HG03460 (cell line): ENCODE measurements at regions not wholly inside any gene's neighbourhood (a gene's known extent, or its start where the extent isn't known, plus 50 kb on each side); places are given as distances from the start of the nearest gene placed in this dataset.

Experiments used
- ATAC-seq: cut with Tn5 transposase; IDR thresholded peaks from one replicate; pipeline ENCODE4 v1.9.1; 2021; ENCODE audit not compliant: unreplicated experiment

DNA sequence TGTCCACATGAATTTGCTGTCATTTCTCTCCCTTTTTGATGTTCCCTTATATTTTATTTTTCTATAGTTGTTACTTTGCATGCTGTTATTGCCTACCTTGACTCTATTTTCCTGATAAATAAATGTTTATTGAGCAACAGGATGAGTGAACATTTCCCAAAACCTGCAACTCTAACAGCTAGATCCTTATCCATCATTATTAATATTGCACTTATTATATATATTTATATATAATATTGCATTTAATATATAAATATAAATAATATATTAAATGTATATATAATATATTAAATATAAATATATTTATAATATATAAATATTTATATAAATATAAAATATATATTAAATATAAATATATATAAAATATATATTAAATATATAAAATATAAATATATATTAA, 436.1 kb upstream of the MMADHC start:
- ATAC-seq, result no peak

DNA sequence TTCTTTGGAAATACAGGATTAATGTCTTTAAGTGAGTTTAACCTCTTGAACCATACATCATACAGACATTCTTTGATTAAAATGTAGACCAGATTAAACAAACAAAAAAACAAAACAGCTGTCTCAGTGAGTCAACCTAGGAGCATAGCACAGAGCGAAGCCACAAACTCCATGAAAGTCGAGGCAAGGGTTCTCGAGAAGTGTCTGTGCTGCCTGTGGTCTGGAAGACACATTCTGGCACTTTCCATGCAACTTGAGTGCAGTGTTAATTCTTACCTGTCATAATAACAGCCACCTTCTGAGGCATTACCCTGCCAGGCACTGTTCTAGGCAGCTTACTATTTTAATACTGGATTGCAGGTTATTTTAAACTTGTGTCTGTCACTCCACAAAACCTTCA, 435.5 kb upstream of the MMADHC start:
- ATAC-seq, result no peak

DNA sequence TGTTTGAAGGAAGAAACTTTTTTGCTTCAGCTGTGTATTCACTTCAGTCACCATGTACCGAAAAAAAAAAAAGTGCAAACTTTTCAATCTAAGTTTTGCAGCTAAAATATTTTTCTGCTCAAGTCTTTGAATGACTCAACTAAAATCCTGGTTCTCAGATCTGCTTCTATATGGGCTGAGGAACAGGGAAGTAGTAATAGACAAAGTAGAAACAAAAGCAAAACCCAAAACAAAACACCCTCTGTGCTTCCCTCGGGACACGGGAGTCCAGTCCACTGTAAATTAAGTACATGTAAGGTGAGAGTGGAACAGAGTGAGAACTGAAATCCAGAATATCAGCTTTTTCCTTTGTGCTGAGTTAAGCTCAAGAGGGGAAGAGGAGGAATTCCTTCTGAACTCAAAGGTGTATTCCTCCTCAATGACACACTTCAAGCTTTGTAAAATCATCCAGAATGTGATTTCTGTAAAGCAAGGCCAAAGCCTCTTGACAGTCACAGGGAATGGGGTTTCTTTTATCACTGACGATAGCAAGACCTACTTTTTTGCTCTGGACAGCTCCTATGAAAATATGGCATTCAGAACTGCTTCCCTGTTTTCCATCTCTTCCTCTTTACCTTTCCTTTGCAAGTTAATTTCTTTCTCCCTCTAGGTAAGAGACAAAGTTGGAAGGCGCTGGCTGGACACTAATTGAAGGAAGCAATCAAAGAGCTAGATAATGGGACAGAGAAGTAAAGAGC, 433.5 kb upstream of the MMADHC start:
- ATAC-seq, result no peak

DNA sequence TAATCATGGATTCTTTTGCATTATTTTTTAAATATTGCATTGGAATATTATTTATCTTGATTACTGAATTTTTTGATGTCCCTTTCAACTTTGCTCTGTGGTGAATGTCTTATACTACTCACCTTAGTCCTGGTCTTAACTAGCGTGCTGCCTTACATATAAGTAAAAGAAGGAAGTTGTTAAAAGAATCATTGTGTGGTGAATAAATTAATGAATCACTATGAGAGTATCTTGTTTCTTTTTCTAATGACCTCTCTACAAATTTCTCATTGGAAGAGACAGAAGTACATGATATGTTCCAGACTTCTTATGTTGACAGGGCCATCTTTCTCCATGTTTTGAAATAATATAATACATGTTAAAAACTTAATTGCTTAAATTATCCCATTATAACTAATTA, 432.6 kb upstream of the MMADHC start:
- ATAC-seq, result no peak

DNA sequence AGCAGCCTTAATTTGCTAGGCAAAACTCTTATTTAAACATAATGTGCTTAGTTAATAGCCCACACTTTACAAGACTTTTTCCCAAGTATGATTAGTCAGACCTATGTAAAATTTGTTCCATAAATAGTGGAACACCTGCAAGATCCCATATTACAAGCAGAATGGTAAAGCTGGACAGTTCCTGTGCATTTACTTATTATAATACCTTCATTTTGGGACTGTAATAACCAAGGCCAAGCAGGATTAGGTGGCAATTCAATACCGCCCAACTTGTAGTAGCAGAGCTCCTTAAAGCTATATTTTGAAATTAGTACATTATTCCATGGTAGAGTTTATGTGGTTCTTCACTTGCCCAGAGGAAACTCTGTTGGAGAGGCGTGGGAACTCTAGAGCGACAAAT, 431.5 kb upstream of the MMADHC start:
- no peak for ATAC-seq

DNA sequence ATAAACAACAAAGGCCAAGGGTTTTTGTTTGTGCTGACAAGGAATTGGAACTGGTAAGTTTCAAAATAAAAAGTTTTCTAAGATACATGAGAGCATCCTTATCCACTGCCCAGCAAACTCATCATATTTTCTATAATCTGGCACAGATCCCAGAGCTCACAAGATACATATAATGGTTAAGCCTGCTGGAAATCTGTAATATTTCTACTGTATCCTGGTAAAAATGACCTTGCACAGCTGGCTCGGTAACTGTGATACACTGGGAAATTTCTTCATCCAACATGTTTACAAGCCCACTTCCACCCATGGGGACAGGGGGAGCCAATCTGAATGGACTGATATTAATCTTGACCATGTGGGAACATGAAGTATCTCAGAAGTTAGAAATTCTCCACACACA, 425.4 kb upstream of the MMADHC start:
- ATAC-seq, result no peak

DNA sequence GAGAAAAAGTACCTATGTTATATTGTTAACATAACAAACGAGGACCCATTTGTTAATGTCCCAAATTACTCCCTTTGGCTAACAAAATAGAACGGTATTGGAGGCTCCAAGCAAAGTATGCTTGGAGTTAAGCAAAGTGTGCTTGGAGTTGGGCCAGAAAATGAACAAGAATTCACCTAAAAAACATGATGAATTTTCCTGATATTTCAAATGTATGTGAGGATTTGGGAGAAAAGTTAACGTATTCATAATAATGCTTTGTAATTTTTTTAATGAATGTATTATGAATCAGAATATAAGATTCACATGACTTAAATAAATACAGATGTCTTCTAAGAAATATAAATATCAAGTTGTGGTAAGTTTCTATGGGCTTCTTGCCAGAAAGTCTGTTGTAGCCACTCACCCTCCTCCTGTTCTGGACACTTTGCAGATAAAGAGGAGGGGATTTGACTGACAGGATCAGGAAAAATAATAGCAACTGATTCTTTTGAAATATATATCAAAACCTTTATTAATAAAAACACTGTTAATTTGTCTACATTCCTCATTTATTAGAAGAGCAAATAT, 423.7 kb upstream of the MMADHC start:
- no peak for ATAC-seq

DNA sequence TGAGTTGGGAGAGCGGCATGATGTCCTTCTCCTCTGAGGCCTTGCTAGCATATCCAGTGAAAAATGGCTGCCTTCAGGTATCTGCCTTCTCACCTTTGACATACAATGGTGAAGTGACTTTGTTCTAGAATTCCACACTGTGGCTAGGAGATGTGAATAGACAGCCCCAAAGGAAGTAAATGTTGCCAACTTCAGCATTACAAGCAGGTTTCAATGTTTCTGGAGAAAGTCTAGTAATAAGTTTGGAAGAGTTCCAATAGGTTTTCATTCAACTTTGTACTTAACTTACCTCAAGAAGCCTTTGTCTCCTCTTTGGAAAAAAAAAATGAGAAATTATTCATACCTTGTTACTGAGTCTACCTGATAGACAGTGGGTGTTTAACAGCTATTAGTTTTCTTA, 421.3 kb upstream of the MMADHC start:
- ATAC-seq, result no peak

DNA sequence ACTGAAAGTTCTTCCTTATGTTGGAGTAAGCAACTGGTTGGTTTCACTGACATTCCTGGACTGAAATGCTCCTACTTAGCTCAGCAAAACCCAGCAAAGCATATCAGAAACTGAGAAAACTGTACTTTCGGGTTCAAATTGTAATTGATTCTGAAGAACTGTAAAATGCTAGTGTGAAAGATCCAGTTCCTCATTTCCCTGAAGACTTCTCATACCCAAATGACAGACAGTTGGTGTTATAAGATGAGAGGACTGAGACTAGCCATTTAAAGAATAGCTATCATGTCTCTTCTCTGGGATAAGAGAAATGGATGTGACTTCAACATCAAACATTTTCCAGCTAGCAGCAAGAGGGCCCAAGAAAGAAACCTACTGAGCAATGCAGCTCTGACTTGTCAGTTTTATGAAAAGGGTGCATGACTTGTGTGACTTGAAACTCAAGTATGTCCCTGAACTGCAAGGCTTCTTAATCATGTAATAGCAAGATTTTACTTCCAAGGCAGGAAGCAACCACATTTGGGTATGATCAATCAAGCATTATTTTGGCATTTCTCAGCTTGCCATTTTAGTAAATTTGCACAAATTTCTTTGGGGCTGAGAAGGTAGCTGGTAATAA, 420.3 kb upstream of the MMADHC start:
- no peak for ATAC-seq

DNA sequence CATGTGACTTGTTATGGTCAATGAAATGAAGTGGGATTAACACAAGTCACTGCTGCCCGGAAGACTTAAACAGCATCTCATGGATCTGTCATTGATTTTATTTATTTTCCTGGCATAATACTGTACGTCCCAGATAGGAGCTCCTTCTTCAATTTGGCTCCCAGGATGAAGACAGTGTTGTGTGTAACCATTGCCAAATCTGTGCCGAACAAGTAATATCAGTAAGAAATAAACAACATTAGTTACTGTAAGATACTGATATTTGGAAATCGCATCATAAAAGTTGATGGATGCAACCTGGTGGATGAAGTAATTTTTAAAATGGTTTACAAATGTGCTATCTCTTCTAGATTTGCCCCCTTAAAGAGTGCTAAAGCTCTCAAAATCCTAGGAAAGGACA, 419.0 kb upstream of the MMADHC start:
- ATAC-seq, result no peak

DNA sequence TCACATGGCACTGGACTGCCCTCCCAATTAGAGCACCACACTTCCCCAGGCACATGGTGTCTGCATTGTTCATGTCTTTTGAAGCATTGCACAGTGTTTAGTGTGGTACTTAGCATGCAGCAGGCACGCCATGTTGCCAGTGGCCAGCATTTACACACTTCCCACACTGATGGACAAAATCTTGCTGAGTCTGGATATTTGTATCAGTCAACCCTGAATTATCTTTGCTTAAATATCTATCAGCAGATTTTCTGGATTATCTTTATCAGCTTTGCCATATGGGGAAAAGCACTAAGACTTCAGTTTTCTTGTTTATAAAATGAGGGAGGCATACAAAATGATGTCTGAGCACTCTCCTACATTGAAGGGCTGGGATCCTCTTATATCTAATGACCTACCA, 416.0 kb upstream of the MMADHC start:
- no peak for ATAC-seq

DNA sequence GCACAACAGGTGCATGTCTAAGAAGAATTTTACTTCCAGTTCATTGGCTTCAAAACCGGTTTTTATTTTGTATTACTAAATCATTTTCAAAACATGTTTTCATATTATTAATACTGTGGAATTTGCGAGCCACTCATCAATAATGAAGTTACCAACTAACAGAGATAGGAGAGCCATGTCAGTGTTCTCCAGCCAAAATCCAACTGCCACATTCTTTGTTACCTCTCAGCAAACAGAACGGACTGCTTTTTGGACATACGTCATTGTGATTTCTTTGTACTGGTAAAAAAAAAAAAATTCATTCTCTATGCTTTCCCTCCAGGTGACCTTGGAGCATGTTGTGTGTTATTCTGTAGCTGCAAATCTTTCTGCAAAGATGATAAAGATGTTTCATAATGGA, 414.2 kb upstream of the MMADHC start:
- no peak for ATAC-seq

DNA sequence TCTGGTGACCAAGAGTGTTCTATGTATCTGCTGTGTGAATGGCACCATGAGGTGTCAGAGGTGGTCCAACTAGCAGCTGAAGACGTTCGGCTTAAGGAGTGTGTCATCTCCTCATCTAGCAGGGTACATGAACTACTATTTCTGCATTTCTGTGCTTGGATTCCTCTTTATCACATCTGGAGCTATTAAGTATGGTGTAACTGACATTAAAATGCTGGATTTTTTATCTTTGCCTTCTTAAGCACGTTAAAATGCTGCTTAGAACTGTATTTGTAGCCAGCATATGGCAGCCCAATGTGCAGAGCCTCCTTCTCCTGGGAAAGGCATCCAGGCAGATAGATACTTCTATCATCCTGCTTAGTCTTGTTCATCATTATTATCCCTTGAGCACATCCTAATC, 409.3 kb upstream of the MMADHC start:
- ATAC-seq, result no peak

DNA sequence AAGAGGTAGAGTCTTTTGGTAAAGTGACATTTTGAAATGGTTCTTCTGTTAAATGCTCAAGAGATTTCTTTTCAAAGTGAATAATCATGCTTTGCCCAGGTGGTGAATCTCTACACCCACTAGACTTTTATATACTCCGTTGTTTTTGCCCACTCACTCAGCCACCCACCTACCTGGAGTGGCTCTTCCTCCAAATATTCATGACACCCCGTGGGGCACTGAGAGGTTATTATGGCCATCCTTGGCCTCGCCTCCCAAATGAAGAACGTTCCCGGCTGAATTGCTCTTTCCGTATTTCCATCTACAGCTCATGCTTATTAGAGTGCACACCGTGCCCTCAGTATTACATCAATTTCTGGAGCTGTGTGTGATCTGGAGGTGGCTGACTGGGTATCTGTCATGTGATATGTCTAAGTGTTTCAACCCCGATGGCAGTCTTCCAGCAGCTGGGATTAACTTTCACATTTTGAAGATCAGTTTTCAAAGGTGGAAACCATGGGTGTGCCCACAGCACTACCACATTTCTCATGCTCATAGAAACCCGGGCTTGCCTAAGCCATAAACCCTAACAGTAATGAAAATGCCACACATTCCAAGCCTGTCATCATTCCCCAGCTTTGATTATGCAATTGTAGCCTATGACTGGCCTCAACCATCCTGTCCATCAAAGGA, 406.6 kb upstream of the MMADHC start:
- no peak for ATAC-seq

DNA sequence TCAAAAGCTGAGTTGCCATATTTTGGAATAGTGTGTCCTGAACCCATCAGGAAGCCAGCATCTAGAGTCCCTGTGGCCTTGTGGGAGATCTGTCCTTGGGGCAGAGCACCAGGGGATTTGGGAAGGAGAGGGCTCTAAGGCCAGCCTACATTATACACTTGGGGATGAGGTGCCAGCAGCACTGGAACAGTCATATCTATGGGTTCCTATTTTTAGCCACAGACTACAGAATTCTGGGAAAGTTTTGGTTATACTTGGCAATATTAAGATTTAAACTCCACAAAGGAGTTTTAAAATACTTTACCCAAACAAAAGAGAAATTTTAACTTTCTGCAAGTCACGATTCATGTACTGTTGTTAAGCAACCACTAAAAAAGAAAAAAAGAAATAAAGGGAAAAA, 405.7 kb upstream of the MMADHC start:
- ATAC-seq, result no peak

DNA sequence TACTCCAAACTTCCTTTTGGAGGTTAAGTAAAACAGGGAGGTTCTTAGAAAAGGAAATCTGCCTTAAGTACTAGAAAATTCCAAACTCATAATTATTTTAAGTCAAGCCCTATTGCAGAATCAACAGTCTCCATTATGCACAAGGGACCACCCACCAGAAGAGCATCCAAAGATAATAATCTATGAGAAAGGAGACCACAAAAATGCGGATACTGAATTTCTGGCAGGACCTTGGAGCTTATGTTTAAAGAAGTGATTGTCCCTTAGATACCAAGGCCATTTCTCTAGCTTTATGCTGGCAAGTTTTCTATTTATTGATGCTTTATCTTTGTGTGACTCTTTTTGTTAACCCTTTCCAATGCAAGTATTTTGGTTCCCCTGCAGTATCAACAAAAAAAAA, 404.0 kb upstream of the MMADHC start:
- ATAC-seq, result no peak

DNA sequence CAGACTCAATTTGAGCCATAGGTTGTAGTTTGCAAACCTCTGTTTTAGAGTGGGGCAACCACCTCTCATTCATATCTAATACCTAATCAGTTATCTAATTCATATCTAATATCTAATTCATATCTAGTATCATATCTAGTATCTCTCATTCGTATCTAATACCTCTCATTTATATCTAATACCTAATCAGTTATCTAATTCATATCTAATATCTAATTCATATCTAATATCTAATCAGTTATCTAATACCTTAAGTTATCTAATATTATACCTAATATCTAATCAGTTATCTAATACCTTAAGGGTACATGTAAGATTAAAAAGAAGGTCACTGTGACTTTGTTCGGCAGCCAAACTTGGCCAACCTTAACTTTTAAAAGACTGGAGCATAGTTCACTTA, 403.4 kb upstream of the MMADHC start:
- no peak for ATAC-seq

DNA sequence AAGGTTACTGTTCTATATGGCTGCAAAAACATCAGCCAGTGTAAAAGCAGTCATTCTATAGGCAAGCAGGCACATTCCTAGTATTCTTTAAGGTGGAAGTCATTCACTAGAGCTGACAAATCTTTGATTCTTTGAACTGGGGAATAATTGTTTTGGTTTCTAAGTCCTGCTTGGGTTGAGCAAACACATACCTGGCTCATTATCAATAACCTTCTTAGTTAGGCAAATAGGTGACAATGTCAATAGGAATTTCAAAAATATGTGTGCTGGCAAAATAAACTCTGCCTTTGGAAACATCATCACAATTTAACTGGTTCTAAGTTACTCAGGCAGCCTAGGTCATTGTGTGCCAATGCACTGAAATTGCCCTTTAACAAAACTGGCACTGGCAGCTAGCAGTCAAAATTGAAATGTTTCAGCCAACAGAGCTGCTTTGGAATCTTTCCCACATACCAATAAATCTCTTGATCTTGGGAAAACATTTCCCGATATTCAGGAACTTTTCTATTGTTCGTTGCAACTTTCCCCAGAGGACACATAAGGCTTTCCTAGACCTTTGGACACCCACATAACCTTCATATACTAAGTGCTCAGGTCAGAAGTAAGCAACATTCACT, 402.0 kb upstream of the MMADHC start:
- ATAC-seq, result no peak

DNA sequence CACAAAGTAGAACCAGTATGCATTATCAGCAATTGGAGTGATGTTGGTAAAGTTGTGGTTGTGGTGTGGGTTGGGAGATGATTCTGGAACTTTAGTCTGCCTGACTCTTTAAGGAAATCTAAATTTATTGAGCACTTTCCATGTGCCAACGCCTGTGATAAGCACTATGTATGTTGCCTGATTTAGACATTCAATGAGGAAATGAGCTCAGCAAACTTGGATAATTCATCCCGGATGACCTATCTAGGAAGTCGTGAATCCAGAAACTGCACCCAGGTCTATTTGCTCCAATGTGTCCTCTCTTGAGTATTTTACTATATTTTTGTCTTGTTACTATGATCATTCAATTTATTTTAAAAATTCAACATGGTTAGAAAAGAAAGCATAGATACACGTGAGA, 400.8 kb upstream of the MMADHC start:
- ATAC-seq, result no peak

DNA sequence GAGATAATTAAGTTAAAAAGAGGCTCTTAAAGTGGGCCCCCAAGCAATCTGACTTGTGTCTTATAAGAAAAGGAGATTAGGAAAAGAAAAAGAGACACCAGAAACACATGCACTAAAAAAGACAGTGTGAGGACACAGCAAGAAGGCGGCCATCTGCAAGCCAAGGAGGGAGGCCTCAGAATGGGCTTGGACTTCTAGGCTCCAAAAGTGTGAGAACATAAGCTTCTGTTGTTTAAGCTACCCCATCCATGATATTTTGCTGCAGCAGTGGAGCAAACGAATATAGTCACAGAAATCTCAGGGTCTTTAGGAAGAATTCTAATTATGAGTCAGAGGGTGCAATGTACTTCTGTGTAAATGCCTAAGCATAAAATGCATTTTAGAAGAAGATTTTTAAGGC, 399.3 kb upstream of the MMADHC start:
- no peak for ATAC-seq

DNA sequence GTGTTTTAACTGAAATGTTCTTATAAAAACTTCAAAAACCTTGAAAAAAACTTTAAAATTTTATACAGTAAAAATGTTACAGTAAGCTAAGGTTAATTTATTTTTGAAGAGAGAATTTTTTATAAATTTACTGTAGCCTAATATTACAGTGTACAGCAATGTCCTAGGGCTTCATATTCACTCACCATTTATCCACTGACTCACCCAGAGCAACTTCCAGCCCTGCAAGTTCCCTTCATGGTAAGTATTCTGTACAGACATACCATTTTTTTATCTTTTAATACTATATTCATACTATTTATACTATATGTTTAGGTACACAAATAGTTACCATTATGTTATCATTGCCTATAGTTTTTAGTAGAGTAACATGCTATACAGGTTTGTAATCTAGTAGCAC, 396.7 kb upstream of the MMADHC start:
- no peak for ATAC-seq

DNA sequence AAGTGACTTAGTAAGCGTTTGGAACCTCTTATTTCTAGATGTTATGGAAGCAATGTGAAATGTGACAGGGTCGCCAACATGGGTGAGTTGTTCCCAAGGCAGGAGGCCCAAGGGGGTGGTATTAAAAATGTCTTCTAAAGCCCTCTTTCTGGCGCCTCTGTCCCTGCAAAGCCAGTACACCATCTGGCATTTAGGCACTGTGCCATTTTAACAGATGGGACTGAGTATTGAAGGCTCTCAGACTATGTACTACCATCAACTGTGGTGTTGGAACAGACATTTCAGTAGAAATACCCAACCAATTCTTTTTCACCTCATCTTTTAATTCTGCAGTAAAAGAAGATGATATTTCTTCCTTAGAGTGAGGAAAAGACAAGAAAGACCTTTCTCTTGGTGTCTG, 384.5 kb upstream of the MMADHC start:
- ATAC-seq, result no peak
